ENCODE measurements at regions not wholly inside any gene's neighbourhood (a gene's known extent, or its start where the extent isn't known, plus 50 kb on each side); places are given as distances from the start of the nearest gene placed in this dataset.

- TF ChIP-seq CTCF (IDR thresholded peaks at IDR 0.05; ENCODE audit: extremely low read depth in 1 of 2, insufficient read depth in 1 of 2, low read depth in 1 of 2, low read length in 2 of 2) (no peak), GATA2 (IDR thresholded peaks at IDR 0.05; ENCODE audit: insufficient read depth, insufficient read length, low read depth, low read length) (no peak), FOS (IDR thresholded peaks at IDR 0.05; ENCODE audit: borderline replicate concordance, insufficient read depth, low read length) (no peak), MAX (IDR thresholded peaks at IDR 0.05; ENCODE audit: insufficient read depth, insufficient read length) (no peak), EZH2 (IDR thresholded peaks at IDR 0.05; ENCODE audit: borderline replicate concordance, low read depth, low read length, severe bottlenecking) (no peak), POLR2A (IDR thresholded peaks at IDR 0.05; ENCODE audit: low read depth, low read length) (no peak), POLR2AphosphoS5 (IDR thresholded peaks at IDR 0.05; ENCODE audit: insufficient read depth, low read depth, low read length) (no peak)
These were observed 383.9 kb downstream of the SH3GL2 start for GRCh38 chr9:17962747-17963146.
